ENCODE measurements at regions not wholly inside any gene's neighbourhood (a gene's known extent, or its start where the extent isn't known, plus 50 kb on each side); places are given as distances from the start of the nearest gene placed in this dataset.

- WGBS, 2 experiments (ENCODE audit: extremely low coverage in 2 of 2, insufficient read length in 1 of 2), result 14% methylated on average over 1 of the region's 2 CpGs; no CpG with 5 or more reads in 1 of the 2 experiments
- Histone ChIP-seq H2BK15ac (ENCODE audit: low read depth, low read length) (no peak overlapping the region), H4K20me1 (ENCODE audit: insufficient read depth, low read length) (no peaks in the 10 kb centered on the region), H3K14ac (replicated peaks; ENCODE audit: low read depth, low read length) (no peak overlapping the region), H3K4ac (ENCODE audit: low read depth, low read length) (no peak overlapping the region), H3K9me3 (ENCODE audit: control insufficient read depth, insufficient read depth, low read length) (no peaks in the 10 kb centered on the region), H3K23ac (ENCODE audit: low read depth, low read length) (no peak overlapping the region), H3K4me1 (ENCODE audit: control insufficient read depth, insufficient read depth, low read length) (no peaks in the 10 kb centered on the region), H3K18ac (ENCODE audit: low read depth, low read length) (no peak overlapping the region), H2AFZ (replicated peaks; ENCODE audit: low read length, poor library complexity) (no peak overlapping the region), H2BK5ac (ENCODE audit: low read depth, low read length, poor library complexity, severe bottlenecking) (no peak overlapping the region), H3K79me1 (ENCODE audit: low read depth in 1 of 2, low read length in 2 of 2) (no peaks in the 10 kb centered on the region), H4K5ac (ENCODE audit: low read depth, low read length) (no peak overlapping the region), H4K91ac (ENCODE audit: insufficient read depth, low read depth, low read length) (no peak overlapping the region), H2BK20ac (ENCODE audit: low read depth, low read length) (no peak overlapping the region), H3K56ac (ENCODE audit: extremely low read depth, insufficient read depth, low read length) (no peak overlapping the region), H3K9me1 (ENCODE audit: insufficient read depth, low read length) (no peaks in the 10 kb centered on the region), H3K27ac (ENCODE audit: insufficient read depth, low read length) (no peak overlapping the region), H2AK9ac (replicated peaks; ENCODE audit: low read depth, low read length, poor library complexity) (no peak overlapping the region), H3K4me2 (ENCODE audit: low read depth, low read length) (no peak overlapping the region), H3K36me3 (ENCODE audit: control insufficient read depth, insufficient read depth, low read length) (no peaks in the 10 kb centered on the region), H3K4me3 (ENCODE audit: insufficient read depth, low read depth, low read length) (no peak overlapping the region), H3K9ac (ENCODE audit: low read depth, low read length) (no peak overlapping the region), H2AK5ac (ENCODE audit: low read depth, low read length) (no peak overlapping the region), H2BK120ac (ENCODE audit: low read depth, low read length) (no peak overlapping the region), H4K8ac (ENCODE audit: low read depth in 2 of 2, low read length in 2 of 2) (no peak overlapping the region), H3K27me3 (ENCODE audit: control insufficient read depth, insufficient read depth, low read length) (no peaks in the 10 kb centered on the region)
- dilution Hi-C loops (cut with HindIII; ENCODE audit: low sequenced_read_pairs, unreplicated experiment) (no loop called here), intact Hi-C loops (cut with micrococcal nuclease) (loop anchor here (5.0 kb wide), 1 partner anchor 520 kb away; no protein-coding TSS in a partner anchor), in situ Hi-C loops (cut with MboI; ENCODE audit: low sequenced_read_pairs) (no loop called here)
- DNase-seq, result no peak
- no TSS peak for BruUV-seq (replicated peaks)
- ATAC-seq (ENCODE audit: low read depth), result no peak
- CTCF ChIA-PET, result interaction anchor here (1.3 to 1.4 kb wide), 2 partner anchors 11 to 13 kb away, joined by 3 to 5 read pairs; no protein-coding TSS in a partner anchor
- no peak for TF ChIP-seq MAZ (IDR thresholded peaks at IDR 0.05; ENCODE audit: borderline replicate concordance, low read depth, low read length)
- POLR2A ChIA-PET (ENCODE audit: unreplicated experiment), result no interaction called here
Observed at GRCh38 chr12:107992029-107992428, 137.1 kb upstream of the WSCD2 start.

Measured in IMR-90 (cell line).